DOHH2 (cell line): ENCODE measurements at regions not wholly inside any gene's neighbourhood (a gene's known extent, or its start where the extent isn't known, plus 50 kb on each side); places are given as distances from the start of the nearest gene placed in this dataset.

ENCODE experiments used
- H3F3A ChIP-seq: fragments of 200-600 bp; sonication (generic), shearing (Covaris generic); 2 replicates; pipeline ENCODE4 v1.6.0; 2016; ENCODE audit warnings: antibody characterized with exemption, mild to moderate bottlenecking; ENCODE audit not compliant: control insufficient read depth, insufficient read depth
- H3K27ac ChIP-seq: fragments of 200-600 bp; sonication (generic); 2 replicates; pipeline ENCODE4 v1.5.1; 2014; ENCODE audit warnings: low read depth, mild to moderate bottlenecking, low read length, moderate library complexity
- H3K27me3 ChIP-seq: fragments of 200-600 bp; sonication (generic); 2 replicates; pipeline ENCODE4 v1.6.1; 2014; ENCODE audit warnings: mild to moderate bottlenecking, low read length, mixed read lengths; ENCODE audit not compliant: control insufficient read depth
- H3K36me3 ChIP-seq: fragments of 200-600 bp; sonication (generic); 2 replicates; pipeline ENCODE4 v1.6.1; 2014; ENCODE audit warnings: mild to moderate bottlenecking, low read length, moderate library complexity, mixed read lengths; ENCODE audit not compliant: control insufficient read depth
- H3K4me1 ChIP-seq: fragments of 200-600 bp; sonication (generic); 2 replicates; pipeline ENCODE4 v1.6.1; 2014; ENCODE audit warnings: mild to moderate bottlenecking, low read length, mixed read lengths; ENCODE audit not compliant: control insufficient read depth
- H3K4me2 ChIP-seq: fragments of 200-600 bp; sonication (generic); 2 replicates; pipeline ENCODE4 v1.6.0; 2014; ENCODE audit warnings: mild to moderate bottlenecking, low read length, moderate library complexity
- H3K4me3 ChIP-seq: fragments of 200-600 bp; sonication (generic); 2 replicates; pipeline ENCODE4 v1.5.1; 2014; ENCODE audit warnings: mild to moderate bottlenecking, low read length, mixed read lengths
- H3K79me2 ChIP-seq: fragments of 200-600 bp; sonication (generic); 2 replicates; pipeline ENCODE4 v1.6.1; 2014; ENCODE audit warnings: mild to moderate bottlenecking, low read length, mixed read lengths; ENCODE audit not compliant: control insufficient read depth
- H3K9me2 ChIP-seq: fragments of 200-600 bp; sonication (generic); replicated peaks from 2 replicates; pipeline ENCODE4 v1.6.1; 2014; ENCODE audit warnings: mild to moderate bottlenecking, low read length, mixed read lengths; ENCODE audit not compliant: control insufficient read depth
- H3K9me3 ChIP-seq: fragments of 200-600 bp; sonication (generic); 2 replicates; pipeline ENCODE4 v1.6.1; 2014; ENCODE audit warnings: antibody characterized with exemption, low read length, mixed read lengths; ENCODE audit not compliant: control insufficient read depth, insufficient read depth
- H4K20me1 ChIP-seq: fragments of 200-600 bp; sonication (generic); 2 replicates; pipeline ENCODE4 v1.6.0; 2014; ENCODE audit warnings: low read depth, mild to moderate bottlenecking, antibody characterized with exemption, low read length, moderate library complexity; ENCODE audit not compliant: control insufficient read depth, insufficient read depth
- EZH2phosphoT487 ChIP-seq: fragments of 200-600 bp; sonication (generic); IDR thresholded peaks from 2 replicates; pipeline ENCODE4 v1.6.1; 2017; ENCODE audit warnings: borderline replicate concordance, mild to moderate bottlenecking, antibody characterized with exemption, low read length, moderate library complexity, mixed read lengths
- TF ChIP-seq, protein P1 (sequence below): fragments of 200-600 bp; sonication (generic); IDR thresholded peaks from one replicate; pipeline ENCODE4 v1.5.1; 2014; ENCODE audit warnings: antibody characterized with exemption, mild to moderate bottlenecking, low read depth, low read length; ENCODE audit not compliant: poor library complexity, severe bottlenecking

DNA sequence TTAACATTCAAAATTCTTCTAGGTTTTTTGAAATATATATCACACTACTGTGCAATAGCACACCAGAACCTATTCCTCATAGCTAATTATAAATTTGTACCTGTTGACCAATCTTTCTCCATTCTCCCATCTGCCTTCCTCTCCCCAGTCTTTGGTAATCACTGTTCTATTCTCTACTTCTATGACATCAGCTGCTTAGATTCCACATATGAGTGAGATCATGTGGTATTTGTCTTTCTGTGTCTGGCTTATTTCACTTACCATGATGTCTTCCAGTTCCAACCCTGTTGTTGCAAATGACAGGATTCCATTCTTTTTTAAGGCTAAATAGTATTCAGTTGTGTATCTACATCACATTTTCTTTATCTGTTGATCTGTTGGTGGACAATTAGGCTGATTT lies 54.4 kb upstream of the CCDC6 start:
- no peaks in the 10 kb centered on the region for H3K9me2 ChIP-seq
- H3K4me2 ChIP-seq: no peak overlapping the region
- TF ChIP-seq EZH2phosphoT487: no peak
- TF ChIP-seq, protein P1, sequence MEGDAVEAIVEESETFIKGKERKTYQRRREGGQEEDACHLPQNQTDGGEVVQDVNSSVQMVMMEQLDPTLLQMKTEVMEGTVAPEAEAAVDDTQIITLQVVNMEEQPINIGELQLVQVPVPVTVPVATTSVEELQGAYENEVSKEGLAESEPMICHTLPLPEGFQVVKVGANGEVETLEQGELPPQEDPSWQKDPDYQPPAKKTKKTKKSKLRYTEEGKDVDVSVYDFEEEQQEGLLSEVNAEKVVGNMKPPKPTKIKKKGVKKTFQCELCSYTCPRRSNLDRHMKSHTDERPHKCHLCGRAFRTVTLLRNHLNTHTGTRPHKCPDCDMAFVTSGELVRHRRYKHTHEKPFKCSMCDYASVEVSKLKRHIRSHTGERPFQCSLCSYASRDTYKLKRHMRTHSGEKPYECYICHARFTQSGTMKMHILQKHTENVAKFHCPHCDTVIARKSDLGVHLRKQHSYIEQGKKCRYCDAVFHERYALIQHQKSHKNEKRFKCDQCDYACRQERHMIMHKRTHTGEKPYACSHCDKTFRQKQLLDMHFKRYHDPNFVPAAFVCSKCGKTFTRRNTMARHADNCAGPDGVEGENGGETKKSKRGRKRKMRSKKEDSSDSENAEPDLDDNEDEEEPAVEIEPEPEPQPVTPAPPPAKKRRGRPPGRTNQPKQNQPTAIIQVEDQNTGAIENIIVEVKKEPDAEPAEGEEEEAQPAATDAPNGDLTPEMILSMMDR: no peak
- no peak overlapping the region for H3K27ac ChIP-seq
- no peaks in the 10 kb centered on the region for H3F3A ChIP-seq
- no peak overlapping the region for H3K4me3 ChIP-seq
- no peaks in the 10 kb centered on the region for H3K27me3 ChIP-seq
- no peaks in the 10 kb centered on the region for H3K4me1 ChIP-seq
- H3K9me3 ChIP-seq: no peaks in the 10 kb centered on the region
- H4K20me1 ChIP-seq: no peaks in the 10 kb centered on the region
- no peaks in the 10 kb centered on the region for H3K36me3 ChIP-seq
- H3K79me2 ChIP-seq: no peaks in the 10 kb centered on the region

DNA sequence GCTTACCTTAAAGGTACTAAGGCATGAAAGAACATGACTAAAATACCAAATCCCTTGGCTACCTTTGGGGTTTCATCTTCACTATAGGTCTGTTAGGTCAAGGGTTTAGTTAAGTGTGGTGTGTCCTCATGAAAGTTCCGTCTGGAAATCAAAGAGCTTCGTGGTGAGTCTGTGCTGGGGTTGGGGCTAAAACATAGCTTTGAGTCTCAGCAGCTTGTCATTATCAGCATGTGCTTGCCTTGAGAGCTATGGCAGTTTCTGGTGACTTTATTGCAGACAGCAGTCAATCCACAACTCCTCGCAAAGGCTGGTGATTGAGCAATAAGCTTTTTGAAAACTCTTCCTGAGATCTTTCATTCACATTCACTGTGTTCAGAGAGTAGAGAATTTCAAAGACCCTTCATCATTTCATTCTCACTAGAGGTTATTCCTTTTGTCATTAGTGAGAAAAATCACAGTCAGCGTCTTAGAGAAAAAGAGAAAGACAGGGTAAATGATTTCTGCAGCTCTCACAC lies 53.2 kb upstream of the CCDC6 start:
- H3K9me3 ChIP-seq: no peaks in the 10 kb centered on the region
- TF ChIP-seq EZH2phosphoT487: no peak
- TF ChIP-seq, protein P1: no peak
- H3F3A ChIP-seq: no peaks in the 10 kb centered on the region

DNA sequence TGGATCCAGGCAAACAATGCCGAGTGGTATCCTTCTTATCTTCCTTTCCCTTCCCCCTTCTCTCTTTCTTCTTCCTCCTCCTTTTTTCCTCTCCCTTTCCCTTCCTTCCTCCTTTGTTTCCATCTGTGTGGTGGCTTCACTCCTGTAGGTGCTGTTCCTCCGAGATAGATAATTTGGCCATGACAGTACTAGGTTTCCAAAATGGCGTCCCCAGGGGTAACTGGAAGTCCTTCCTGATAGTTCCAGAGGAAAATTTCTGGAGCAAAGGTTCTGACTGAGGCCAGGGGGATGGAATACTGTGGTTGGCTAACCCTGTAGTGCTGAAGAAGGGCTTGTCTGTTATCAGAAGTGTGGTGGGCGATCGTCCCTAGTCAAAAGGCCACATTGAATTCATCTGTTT lies 52.5 kb upstream of the CCDC6 start:
- Histone ChIP-seq H3F3A (no peaks in the 10 kb centered on the region), H3K4me2 (no peak overlapping the region), H3K4me1 (no peaks in the 10 kb centered on the region)

More for the DNA sequence above, 53.2 kb upstream of the CCDC6 start:
- H3K27ac ChIP-seq: no peak overlapping the region
- no peak overlapping the region for H3K4me2 ChIP-seq
- H3K4me3 ChIP-seq: no peak overlapping the region
- no peaks in the 10 kb centered on the region for H3K36me3 ChIP-seq
- no peaks in the 10 kb centered on the region for H4K20me1 ChIP-seq
- no peaks in the 10 kb centered on the region for H3K9me2 ChIP-seq
- H3K79me2 ChIP-seq: no peaks in the 10 kb centered on the region
- no peaks in the 10 kb centered on the region for H3K4me1 ChIP-seq
- H3K27me3 ChIP-seq: no peaks in the 10 kb centered on the region

More for the DNA sequence above, 52.5 kb upstream of the CCDC6 start:
- Histone ChIP-seq H3K4me3 (no peak overlapping the region), H3K9me2 (no peaks in the 10 kb centered on the region), H3K27me3 (no peaks in the 10 kb centered on the region), H4K20me1 (no peaks in the 10 kb centered on the region), H3K9me3 (no peaks in the 10 kb centered on the region), H3K79me2 (no peaks in the 10 kb centered on the region), H3K27ac (no peak overlapping the region), H3K36me3 (no peaks in the 10 kb centered on the region)
- no peak for TF ChIP-seq EZH2phosphoT487
- TF ChIP-seq, protein P1: no peak
